Loucy (cell line): ENCODE measurements at regions not wholly inside any gene's neighbourhood (a gene's known extent, or its start where the extent isn't known, plus 50 kb on each side); places are given as distances from the start of the nearest gene placed in this dataset.

Source experiments
- H2AFZ ChIP-seq: fragments of 200-600 bp; sonication (generic); 2 replicates; pipeline ENCODE4 v1.6.0; 2016; ENCODE audit warnings: antibody characterized with exemption, mild to moderate bottlenecking, low read length, moderate library complexity
- H3F3A ChIP-seq: fragments of 200-600 bp; 2 replicates; pipeline ENCODE4 v1.6.0; 2016; ENCODE audit warnings: antibody characterized with exemption, low read depth, mild to moderate bottlenecking
- H3K27me3 ChIP-seq: fragments of 200-600 bp; sonication (generic); 2 replicates; pipeline ENCODE4 v1.6.1; 2014; ENCODE audit warnings: low read length, mild to moderate bottlenecking; ENCODE audit not compliant: insufficient read depth, poor library complexity, severe bottlenecking
- H3K36me3 ChIP-seq: fragments of 200-600 bp; sonication (generic); 2 replicates; pipeline ENCODE4 v1.6.1; 2016; ENCODE audit warnings: low read length; ENCODE audit not compliant: insufficient read depth
- H3K4me1 ChIP-seq: fragments of 200-600 bp; sonication (generic); 2 replicates; pipeline ENCODE4 v1.5.1; 2014; ENCODE audit warnings: low read length, mild to moderate bottlenecking; ENCODE audit not compliant: insufficient read depth, poor library complexity, severe bottlenecking
- H3K4me2 ChIP-seq: fragments of 200-600 bp; sonication (generic); 2 replicates; pipeline ENCODE4 v1.6.0; 2014; ENCODE audit warnings: antibody characterized with exemption, low read length, low read depth, mild to moderate bottlenecking; ENCODE audit not compliant: poor library complexity, severe bottlenecking
- H3K4me3 ChIP-seq: fragments of 200-600 bp; sonication (generic); 2 replicates; pipeline ENCODE4 v1.5.1; 2014; ENCODE audit warnings: low read length, mild to moderate bottlenecking, mixed read lengths; ENCODE audit not compliant: poor library complexity, severe bottlenecking
- H3K79me2 ChIP-seq: fragments of 200-600 bp; sonication (generic); 2 replicates; pipeline ENCODE4 v1.6.1; 2014; ENCODE audit warnings: low read length; ENCODE audit not compliant: insufficient read depth
- H3K9ac ChIP-seq: fragments of 200-600 bp; sonication (generic); 2 replicates; pipeline ENCODE4 v1.6.0; 2014; ENCODE audit warnings: mild to moderate bottlenecking, low read depth, low read length, moderate library complexity; ENCODE audit not compliant: poor library complexity, severe bottlenecking
- H3K9me2 ChIP-seq: fragments of 200-600 bp; sonication (generic); replicated peaks from 2 replicates; pipeline ENCODE4 v1.6.1; 2016; ENCODE audit warnings: low read depth, low read length, mixed read lengths
- H3K9me3 ChIP-seq: fragments of 200-600 bp; sonication (generic); 2 replicates; pipeline ENCODE4 v1.6.1; 2014; ENCODE audit warnings: mild to moderate bottlenecking, antibody characterized with exemption, low read length, low read depth; ENCODE audit not compliant: insufficient read depth
- H4K20me1 ChIP-seq: fragments of 200-600 bp; sonication (generic); 2 replicates; pipeline ENCODE4 v1.6.0; 2014; ENCODE audit warnings: antibody characterized with exemption, low read length, mild to moderate bottlenecking; ENCODE audit not compliant: insufficient read depth, poor library complexity, severe bottlenecking
- CTCF ChIP-seq: fragments of 200-600 bp; sonication (generic); conservative IDR thresholded peaks from 2 replicates; pipeline ENCODE4 v1.5.1; 2014; ENCODE audit warnings: mild to moderate bottlenecking, antibody characterized with exemption, low read length
- EZH2phosphoT487 ChIP-seq: fragments of 200-600 bp; IDR thresholded peaks from 2 replicates; pipeline ENCODE4 v1.6.1; 2018; ENCODE audit warnings: antibody characterized with exemption, mild to moderate bottlenecking, moderate library complexity, borderline replicate concordance

DNA sequence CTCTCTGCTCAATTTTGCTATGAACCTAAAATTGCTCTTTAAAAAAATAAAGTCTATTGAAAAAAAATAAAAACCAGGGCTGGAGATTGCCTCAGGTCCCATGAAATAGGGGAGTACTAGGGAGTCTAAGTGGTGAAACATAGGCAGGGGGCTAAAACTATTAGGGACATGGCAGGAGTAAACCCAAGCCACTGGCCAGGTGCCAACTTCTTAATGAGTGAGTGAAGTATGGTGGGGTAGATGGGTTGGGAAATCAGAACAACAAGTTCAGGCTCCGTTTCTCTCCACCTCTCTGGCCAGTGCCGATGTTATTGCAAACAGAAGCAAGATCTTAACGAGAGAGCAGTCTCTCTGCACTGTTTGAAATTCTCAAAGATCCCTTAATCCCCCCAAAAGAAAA lies 322.4 kb upstream of the CDH5 start:
- H3K79me2 ChIP-seq, result no peaks in the 10 kb centered on the region
- H2AFZ ChIP-seq, result no peak overlapping the region
- H3K4me3 ChIP-seq, result no peak overlapping the region
- H4K20me1 ChIP-seq, result no peaks in the 10 kb centered on the region
- H3F3A ChIP-seq, result no peaks in the 10 kb centered on the region
- H3K4me1 ChIP-seq, result no peaks in the 10 kb centered on the region
- no peak overlapping the region for H3K9ac ChIP-seq
- no peaks in the 10 kb centered on the region for H3K36me3 ChIP-seq
- H3K4me2 ChIP-seq, result no peak overlapping the region
- H3K9me2 ChIP-seq, result no peaks in the 10 kb centered on the region; the same call in 1 of the 2 replicates
- TF ChIP-seq CTCF (no peak), EZH2phosphoT487 (no peak)
- H3K9me3 ChIP-seq, result no peaks in the 10 kb centered on the region
- no peaks in the 10 kb centered on the region for H3K27me3 ChIP-seq

DNA sequence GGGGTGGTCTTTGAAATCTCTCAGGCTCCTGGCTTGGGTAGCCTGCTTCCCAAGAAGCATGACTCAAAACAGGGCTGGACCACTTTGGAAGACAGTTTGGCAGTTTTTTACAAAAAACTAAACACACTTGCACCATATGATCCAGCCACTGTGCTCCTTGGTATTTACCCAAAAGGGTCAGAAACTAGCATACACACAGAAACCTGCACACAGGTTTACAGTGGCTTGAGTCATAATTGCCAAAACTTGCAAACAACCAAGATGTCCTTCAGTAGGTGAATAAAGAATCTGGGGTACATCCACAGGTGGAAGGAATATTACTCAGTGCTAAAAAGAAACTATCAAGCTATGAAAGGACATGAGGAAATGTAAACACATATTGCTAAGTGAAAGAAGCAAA lies 323.2 kb upstream of the CDH5 start:
- Histone ChIP-seq H3K36me3 (no peaks in the 10 kb centered on the region), H3K27me3 (no peaks in the 10 kb centered on the region), H3K79me2 (no peaks in the 10 kb centered on the region), H2AFZ (no peak overlapping the region), H3K4me1 (no peaks in the 10 kb centered on the region), H3K9ac (no peak overlapping the region), H3K4me2 (no peak overlapping the region), H3K9me3 (no peaks in the 10 kb centered on the region; the same call in 1 of the 2 replicates), H3F3A (no peaks in the 10 kb centered on the region), H3K9me2 (no peaks in the 10 kb centered on the region), H3K4me3 (no peak overlapping the region), H4K20me1 (no peaks in the 10 kb centered on the region)
- TF ChIP-seq EZH2phosphoT487 (no peak), CTCF (no peak)

- Histone ChIP-seq H3K36me3 (no peaks in the 10 kb centered on the region), H3K4me2 (no peak overlapping the region), H3F3A (no peaks in the 10 kb centered on the region), H3K9me2 (no peaks in the 10 kb centered on the region), H3K4me1 (no peaks in the 10 kb centered on the region), H2AFZ (no peak overlapping the region), H3K4me3 (no peak overlapping the region), H3K79me2 (no peaks in the 10 kb centered on the region), H4K20me1 (no peaks in the 10 kb centered on the region), H3K9ac (no peak overlapping the region), H3K9me3 (no peaks in the 10 kb centered on the region; the same call in 1 of the 2 replicates), H3K27me3 (no peaks in the 10 kb centered on the region)
- TF ChIP-seq CTCF, result no peak
- no peak for TF ChIP-seq EZH2phosphoT487
These were observed 324.1 kb upstream of the CDH5 start for GRCh38 chr16:66042341-66042740.
